ENCODE measurements at regions not wholly inside any gene's neighbourhood (a gene's known extent, or its start where the extent isn't known, plus 50 kb on each side); places are given as distances from the start of the nearest gene placed in this dataset.
"Not testable (repeated sequence)": the region's sequence is repeated elsewhere in the genome, so short reads cannot be mapped to it uniquely, and the experiment has no call there.

- intact Hi-C loops (cut with micrococcal nuclease), result no loop called here
- Mint-ChIP-seq H3K36me3 (ENCODE audit: low read depth) (no peaks in the 10 kb centered on the region), H3K27ac (no peak overlapping the region), H3K27me3 (no peaks in the 10 kb centered on the region), H3K4me3 (no peak overlapping the region), H3K9me3 (peaks cover 14% of the 10 kb centered on the region), H3K4me1 (ENCODE audit: low read depth) (no peaks in the 10 kb centered on the region)
- TF ChIP-seq, protein P1, sequence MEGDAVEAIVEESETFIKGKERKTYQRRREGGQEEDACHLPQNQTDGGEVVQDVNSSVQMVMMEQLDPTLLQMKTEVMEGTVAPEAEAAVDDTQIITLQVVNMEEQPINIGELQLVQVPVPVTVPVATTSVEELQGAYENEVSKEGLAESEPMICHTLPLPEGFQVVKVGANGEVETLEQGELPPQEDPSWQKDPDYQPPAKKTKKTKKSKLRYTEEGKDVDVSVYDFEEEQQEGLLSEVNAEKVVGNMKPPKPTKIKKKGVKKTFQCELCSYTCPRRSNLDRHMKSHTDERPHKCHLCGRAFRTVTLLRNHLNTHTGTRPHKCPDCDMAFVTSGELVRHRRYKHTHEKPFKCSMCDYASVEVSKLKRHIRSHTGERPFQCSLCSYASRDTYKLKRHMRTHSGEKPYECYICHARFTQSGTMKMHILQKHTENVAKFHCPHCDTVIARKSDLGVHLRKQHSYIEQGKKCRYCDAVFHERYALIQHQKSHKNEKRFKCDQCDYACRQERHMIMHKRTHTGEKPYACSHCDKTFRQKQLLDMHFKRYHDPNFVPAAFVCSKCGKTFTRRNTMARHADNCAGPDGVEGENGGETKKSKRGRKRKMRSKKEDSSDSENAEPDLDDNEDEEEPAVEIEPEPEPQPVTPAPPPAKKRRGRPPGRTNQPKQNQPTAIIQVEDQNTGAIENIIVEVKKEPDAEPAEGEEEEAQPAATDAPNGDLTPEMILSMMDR (IDR thresholded peaks at IDR 0.05), result no peak
- DNase-seq, result no peak
- ChIA-PET CTCF (no interaction called here), POLR2A (no interaction called here)
- no peak for ATAC-seq
These were observed 520.1 kb upstream of the SMC2 start for GRCh38 chr9:103574056-103574455.

GRCh38 chr9:103586721-103587120, 507.4 kb upstream of the SMC2 start:
- CTCF ChIA-PET, result no interaction called here
- no peaks in the 10 kb centered on the region for H3K36me3 Mint-ChIP-seq (ENCODE audit: low read depth)
- H3K27me3 Mint-ChIP-seq, result no peaks in the 10 kb centered on the region
- POLR2A ChIA-PET, result no interaction called here
- H3K4me1 Mint-ChIP-seq (ENCODE audit: low read depth), result no peaks in the 10 kb centered on the region
- TF ChIP-seq, protein P1 (IDR thresholded peaks at IDR 0.05), result no peak
- H3K9me3 Mint-ChIP-seq, result peaks cover 2% of the 10 kb centered on the region
- no peak overlapping the region for H3K4me3 Mint-ChIP-seq
- H3K27ac Mint-ChIP-seq, result no peak overlapping the region
- intact Hi-C loops (cut with micrococcal nuclease), result no loop called here
- DNase-seq (no peak), ATAC-seq (no peak)

GRCh38 chr9:103601287-103601686, 492.8 kb upstream of the SMC2 start:
- POLR2A ChIA-PET, result interaction anchor here (0.6 kb wide), 1 partner anchor 263 kb away, joined by 3 read pairs; no protein-coding TSS in a partner anchor
- H3K9me3 Mint-ChIP-seq, result peaks cover 9% of the 10 kb centered on the region

DNA sequence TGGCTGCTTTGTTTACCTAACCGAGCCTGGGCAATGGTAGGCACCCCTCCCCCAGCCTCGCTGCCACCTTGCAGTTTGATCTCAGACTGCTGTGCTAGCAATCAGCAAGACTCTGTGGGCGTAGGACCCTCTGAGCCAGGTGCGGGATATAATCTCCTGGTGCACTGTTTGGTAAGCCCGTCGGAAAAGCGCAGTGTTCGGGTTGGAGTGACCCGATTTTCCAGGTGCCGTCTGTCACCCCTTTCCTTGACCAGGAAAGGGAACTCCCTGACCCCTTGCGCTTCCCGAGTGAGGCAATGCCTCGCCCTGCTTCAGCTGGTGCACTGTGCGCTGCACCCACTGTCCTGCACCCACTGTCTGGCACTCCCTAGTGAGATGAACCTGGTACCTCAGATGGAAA, 482.2 kb upstream of the SMC2 start:
- H3K4me1 Mint-ChIP-seq (ENCODE audit: low read depth); DNase-seq; POLR2A ChIA-PET; CTCF ChIA-PET; H3K27ac Mint-ChIP-seq; intact Hi-C loops (cut with micrococcal nuclease); H3K4me3 Mint-ChIP-seq; ATAC-seq; H3K36me3 Mint-ChIP-seq (ENCODE audit: low read depth); H3K27me3 Mint-ChIP-seq; H3K9me3 Mint-ChIP-seq: not testable (repeated sequence)

More at GRCh38 chr9:103601287-103601686, 492.8 kb upstream of the SMC2 start:
- DNase-seq (no peak), ATAC-seq (no peak)
- no peaks in the 10 kb centered on the region for H3K4me1 Mint-ChIP-seq (ENCODE audit: low read depth)
- H3K27me3 Mint-ChIP-seq, result no peaks in the 10 kb centered on the region
- H3K4me3 Mint-ChIP-seq, result no peak overlapping the region
- H3K36me3 Mint-ChIP-seq (ENCODE audit: low read depth), result no peaks in the 10 kb centered on the region
- CTCF ChIA-PET, result no interaction called here
- intact Hi-C loops (cut with micrococcal nuclease), result no loop called here
- no peak overlapping the region for H3K27ac Mint-ChIP-seq
- TF ChIP-seq, protein P1 (IDR thresholded peaks at IDR 0.05), result no peak

DNA sequence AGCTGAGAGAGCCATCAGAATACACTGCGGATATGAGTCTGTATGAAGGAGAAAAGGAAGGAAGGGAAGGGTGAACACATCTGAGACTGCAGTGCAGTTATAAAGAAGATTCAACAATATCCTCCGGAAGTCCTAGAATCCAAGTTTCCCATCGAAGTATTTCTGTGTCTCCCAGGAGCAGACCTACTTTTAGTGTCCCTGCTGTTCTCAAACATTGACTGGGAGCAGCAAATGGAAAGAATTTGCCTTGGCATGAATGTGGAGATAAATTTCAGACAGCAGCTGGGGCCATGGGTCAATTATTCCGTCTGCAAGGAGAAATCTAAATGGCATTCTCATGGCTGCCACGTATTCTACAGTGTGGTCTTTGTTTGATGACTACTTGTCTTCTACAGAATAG, 478.1 kb upstream of the SMC2 start:
- CTCF ChIA-PET, result no interaction called here
- Mint-ChIP-seq H3K4me3 (no peak overlapping the region), H3K36me3 (ENCODE audit: low read depth) (no peaks in the 10 kb centered on the region), H3K27me3 (no peaks in the 10 kb centered on the region), H3K27ac (no peak overlapping the region), H3K4me1 (ENCODE audit: low read depth) (no peaks in the 10 kb centered on the region), H3K9me3 (no peaks in the 10 kb centered on the region)
- DNase-seq (no peak), ATAC-seq (no peak)
- intact Hi-C loops (cut with micrococcal nuclease), result no loop called here
- TF ChIP-seq, protein P1 (IDR thresholded peaks at IDR 0.05), result no peak
- POLR2A ChIA-PET, result no interaction called here

GRCh38 chr9:103617046-103617445, 477.1 kb upstream of the SMC2 start:
- intact Hi-C loops (cut with micrococcal nuclease), result no loop called here
- no peaks in the 10 kb centered on the region for H3K4me1 Mint-ChIP-seq (ENCODE audit: low read depth)
- ATAC-seq, result no peak
- H3K4me3 Mint-ChIP-seq, result no peak overlapping the region
- POLR2A ChIA-PET, result no interaction called here
- TF ChIP-seq, protein P1 (IDR thresholded peaks at IDR 0.05), result no peak
- H3K9me3 Mint-ChIP-seq, result no peaks in the 10 kb centered on the region
- CTCF ChIA-PET, result no interaction called here
- DNase-seq, result no peak
- no peaks in the 10 kb centered on the region for H3K36me3 Mint-ChIP-seq (ENCODE audit: low read depth)
- H3K27me3 Mint-ChIP-seq, result no peaks in the 10 kb centered on the region
- no peak overlapping the region for H3K27ac Mint-ChIP-seq
